ENCODE measurements at regions not wholly inside any gene's neighbourhood (a gene's known extent, or its start where the extent isn't known, plus 50 kb on each side); places are given as distances from the start of the nearest gene placed in this dataset.
"Not testable (repeated sequence)": the region's sequence is repeated elsewhere in the genome, so short reads cannot be mapped to it uniquely, and the experiment has no call there.

DNA sequence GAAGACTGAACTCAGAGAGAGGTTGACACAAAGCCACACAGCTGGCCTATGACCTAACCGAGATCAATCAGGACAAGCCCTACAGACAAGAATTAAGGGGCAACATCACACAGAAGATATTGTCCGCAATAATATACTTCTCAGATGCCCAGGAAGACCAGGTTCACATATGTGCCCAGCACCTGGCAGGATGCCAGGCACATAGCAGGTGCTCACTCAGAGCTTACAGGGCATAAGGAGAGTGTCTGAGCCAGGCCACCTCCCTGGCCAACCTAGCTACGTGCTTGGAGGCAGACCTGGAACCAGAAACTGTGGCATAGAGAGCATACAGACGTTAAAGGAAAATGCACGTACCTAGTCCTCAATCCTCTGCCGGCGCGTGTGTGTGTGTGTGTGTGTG, 87.0 kb upstream of the LRFN2 start:
- no peaks in the 10 kb centered on the region for H3K9me3 ChIP-seq (ENCODE audit: insufficient read depth, low read depth, low read length)
- 87% methylated on average over 8 of the region's 8 CpGs for WGBS
- no peak overlapping the region for H3K4me3 ChIP-seq (ENCODE audit: low read length)
- H3K4me1 ChIP-seq (ENCODE audit: insufficient read depth, low read length), result 0 out of 2 replicates have a peak, but pooled peaks cover 4% of the 10 kb centered on the region
- no peak overlapping the region for H3K9ac ChIP-seq (ENCODE audit: low read depth, low read length)
- no peaks in the 10 kb centered on the region for H3K36me3 ChIP-seq (ENCODE audit: insufficient read depth, low read length)
- no peaks in the 10 kb centered on the region for H3K27me3 ChIP-seq (ENCODE audit: insufficient read depth, low read length)
- no peak overlapping the region for H3K27ac ChIP-seq (ENCODE audit: low read depth, low read length)

DNA sequence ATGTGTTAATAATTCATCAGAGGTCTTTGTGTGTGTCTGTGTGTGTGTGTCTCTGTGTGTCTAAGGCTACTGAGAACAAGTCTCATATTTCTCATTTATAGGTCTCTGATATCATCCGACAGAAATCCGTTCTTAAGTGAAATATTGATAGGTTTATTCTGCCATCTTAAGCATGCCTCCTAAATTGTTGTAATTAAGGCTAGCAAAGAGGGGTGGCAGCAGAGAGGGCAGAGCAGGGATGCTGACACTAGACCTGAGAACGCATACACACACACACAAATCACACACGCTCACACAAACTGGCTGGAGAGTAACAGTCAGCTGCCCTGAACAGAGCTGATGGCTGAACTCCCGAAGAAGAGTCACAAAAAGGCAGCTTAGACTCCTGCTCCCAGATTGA, 84.9 kb upstream of the LRFN2 start:
- H3K9ac ChIP-seq (ENCODE audit: low read depth, low read length), result no peak overlapping the region
- no peaks in the 10 kb centered on the region for H3K9me3 ChIP-seq (ENCODE audit: insufficient read depth, low read depth, low read length)
- H3K27ac ChIP-seq (ENCODE audit: low read depth, low read length), result no peak overlapping the region
- H3K4me3 ChIP-seq (ENCODE audit: low read length), result no peak overlapping the region
- H3K27me3 ChIP-seq (ENCODE audit: insufficient read depth, low read length), result no peaks in the 10 kb centered on the region
- WGBS, result 91% methylated on average over 5 of the region's 5 CpGs
- no peaks in the 10 kb centered on the region for H3K36me3 ChIP-seq (ENCODE audit: insufficient read depth, low read length)
- H3K4me1 ChIP-seq (ENCODE audit: insufficient read depth, low read length), result 0 out of 2 replicates have a peak, but pooled peaks cover 4% of the 10 kb centered on the region

DNA sequence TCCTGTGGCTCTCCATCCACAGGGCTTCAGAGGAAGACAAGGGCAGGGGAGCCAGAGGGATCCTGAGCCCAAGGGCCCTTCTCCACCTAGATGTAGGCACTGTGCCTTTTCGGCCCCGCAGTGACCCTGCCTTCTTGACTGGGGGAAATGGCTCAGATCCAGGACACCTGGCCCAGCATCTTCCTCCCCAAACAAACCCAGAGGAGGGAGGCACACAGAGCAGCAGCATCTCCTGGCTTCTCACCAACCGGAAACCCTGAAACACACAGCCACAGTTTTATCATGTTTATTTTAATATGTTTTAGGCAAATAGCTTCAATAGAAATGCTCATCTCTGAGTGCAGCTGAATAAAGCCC, 84.5 kb upstream of the LRFN2 start:
- H3K4me1 ChIP-seq (ENCODE audit: insufficient read depth, low read length), result 0 out of 2 replicates have a peak, but pooled peaks cover 4% of the 10 kb centered on the region
- no peaks in the 10 kb centered on the region for H3K36me3 ChIP-seq (ENCODE audit: insufficient read depth, low read length)
- H3K27me3 ChIP-seq (ENCODE audit: insufficient read depth, low read length), result no peaks in the 10 kb centered on the region
- H3K9ac ChIP-seq (ENCODE audit: low read depth, low read length), result no peak overlapping the region
- H3K4me3 ChIP-seq (ENCODE audit: low read length), result no peak overlapping the region
- H3K27ac ChIP-seq (ENCODE audit: low read depth, low read length), result no peak overlapping the region
- 96% methylated on average over 2 of the region's 3 CpGs for WGBS
- no peaks in the 10 kb centered on the region for H3K9me3 ChIP-seq (ENCODE audit: insufficient read depth, low read depth, low read length)

DNA sequence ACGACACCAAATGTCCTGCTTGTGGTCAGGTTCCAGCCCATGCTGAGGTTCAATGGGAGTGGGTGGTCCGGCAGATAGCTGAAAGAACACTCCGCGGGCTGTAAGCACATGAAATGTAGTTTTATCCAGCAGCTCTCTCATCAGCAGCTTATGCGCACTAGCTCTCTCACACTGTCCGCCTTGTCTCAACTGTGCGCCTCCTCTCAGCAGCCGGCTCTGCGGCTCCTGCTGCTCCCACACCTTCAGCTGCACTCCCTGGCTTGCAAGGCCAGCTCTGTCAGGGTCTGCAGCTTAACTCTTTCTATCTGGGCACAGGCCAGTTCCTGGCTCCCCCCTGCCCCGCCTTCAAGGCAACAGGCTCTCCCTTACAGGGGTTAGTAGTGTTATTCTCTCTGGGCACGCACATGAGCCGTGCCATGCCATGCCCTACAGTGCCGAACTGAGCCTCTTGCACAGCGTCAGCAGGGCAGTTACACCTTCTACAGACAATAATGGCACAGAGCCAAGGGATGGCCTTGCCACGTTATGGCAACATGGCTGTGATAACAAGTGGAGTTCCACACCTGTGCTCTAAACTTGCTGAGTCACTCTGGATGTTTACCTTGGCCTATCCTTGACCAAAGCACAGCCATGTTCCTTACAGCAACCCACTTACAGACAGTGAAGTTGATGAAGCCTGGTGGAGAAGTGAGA, 84.0 kb upstream of the LRFN2 start:
- H3K27me3 ChIP-seq (ENCODE audit: insufficient read depth, low read length), result no peaks in the 10 kb centered on the region
- H3K4me3 ChIP-seq (ENCODE audit: low read length), result no peak overlapping the region
- no peaks in the 10 kb centered on the region for H3K36me3 ChIP-seq (ENCODE audit: insufficient read depth, low read length)
- no peak overlapping the region for H3K9ac ChIP-seq (ENCODE audit: low read depth, low read length)
- H3K4me1 ChIP-seq (ENCODE audit: insufficient read depth, low read length), result 0 out of 2 replicates have a peak, but pooled peaks cover 4% of the 10 kb centered on the region
- 95% methylated on average over 15 of the region's 15 CpGs for WGBS
- no peak overlapping the region for H3K27ac ChIP-seq (ENCODE audit: low read depth, low read length)
- H3K9me3 ChIP-seq (ENCODE audit: insufficient read depth, low read depth, low read length), result no peaks in the 10 kb centered on the region

DNA sequence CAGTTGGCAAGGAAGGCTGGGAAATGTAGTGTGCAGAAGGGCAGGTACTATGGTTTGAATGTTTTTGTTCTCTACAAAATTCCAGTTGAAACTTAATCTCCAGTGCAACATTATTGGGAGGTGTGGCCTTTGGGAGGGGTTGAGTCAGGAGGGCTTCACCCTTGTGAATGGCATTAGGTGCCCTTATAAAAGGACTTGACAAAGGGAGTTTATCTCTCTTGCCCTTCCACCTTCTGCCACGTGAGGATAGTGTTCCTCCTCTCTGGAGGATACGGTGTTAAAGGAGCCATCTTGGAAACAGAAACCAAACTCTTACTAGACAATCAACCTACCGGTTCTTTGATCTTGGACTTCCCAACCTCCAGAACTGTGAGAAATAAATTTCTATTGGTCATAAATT, 82.2 kb upstream of the LRFN2 start:
- 81% methylated on average over 2 of the region's 3 CpGs for WGBS
- H3K4me1 ChIP-seq (ENCODE audit: insufficient read depth, low read length), result 0 out of 2 replicates have a peak, but pooled peaks cover 4% of the 10 kb centered on the region
- peaks cover 11% of the 10 kb centered on the region for H3K9me3 ChIP-seq (ENCODE audit: insufficient read depth, low read depth, low read length)
- no peaks in the 10 kb centered on the region for H3K36me3 ChIP-seq (ENCODE audit: insufficient read depth, low read length)
- no peaks in the 10 kb centered on the region for H3K27me3 ChIP-seq (ENCODE audit: insufficient read depth, low read length)
- no peak overlapping the region for H3K9ac ChIP-seq (ENCODE audit: low read depth, low read length)
- H3K4me3 ChIP-seq (ENCODE audit: low read length), result no peak overlapping the region
- H3K27ac ChIP-seq (ENCODE audit: low read depth, low read length), result no peak overlapping the region

DNA sequence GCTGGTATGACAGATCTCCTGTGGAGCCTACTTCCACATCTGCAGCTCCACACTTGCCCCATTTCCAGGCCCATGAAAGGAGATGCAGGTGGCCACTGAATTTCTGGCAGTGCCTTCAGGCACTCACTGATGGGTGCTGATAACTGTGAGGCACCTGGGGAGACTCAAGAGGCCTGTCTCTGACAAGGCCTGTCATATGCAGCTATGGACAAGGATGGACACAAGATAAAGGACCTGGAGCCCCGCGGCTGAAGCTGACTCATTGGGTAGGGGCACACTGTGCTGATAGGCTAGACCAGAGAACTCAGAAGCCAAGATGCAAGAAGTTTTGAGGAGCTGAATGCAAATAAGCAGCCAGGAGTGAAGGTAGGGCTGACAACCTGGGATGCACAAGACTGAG, 81.0 kb upstream of the LRFN2 start:
- WGBS, result 90% methylated on average over 2 of the region's 2 CpGs
- Histone ChIP-seq H3K36me3 (ENCODE audit: insufficient read depth, low read length) (no peaks in the 10 kb centered on the region), H3K27ac (ENCODE audit: low read depth, low read length) (no peak overlapping the region), H3K9me3 (ENCODE audit: insufficient read depth, low read depth, low read length) (peaks cover 17% of the 10 kb centered on the region), H3K4me1 (ENCODE audit: insufficient read depth, low read length) (0 out of 2 replicates have a peak, but pooled peaks cover 4% of the 10 kb centered on the region), H3K4me3 (ENCODE audit: low read length) (no peak overlapping the region), H3K27me3 (ENCODE audit: insufficient read depth, low read length) (no peaks in the 10 kb centered on the region), H3K9ac (ENCODE audit: low read depth, low read length) (no peak overlapping the region)

DNA sequence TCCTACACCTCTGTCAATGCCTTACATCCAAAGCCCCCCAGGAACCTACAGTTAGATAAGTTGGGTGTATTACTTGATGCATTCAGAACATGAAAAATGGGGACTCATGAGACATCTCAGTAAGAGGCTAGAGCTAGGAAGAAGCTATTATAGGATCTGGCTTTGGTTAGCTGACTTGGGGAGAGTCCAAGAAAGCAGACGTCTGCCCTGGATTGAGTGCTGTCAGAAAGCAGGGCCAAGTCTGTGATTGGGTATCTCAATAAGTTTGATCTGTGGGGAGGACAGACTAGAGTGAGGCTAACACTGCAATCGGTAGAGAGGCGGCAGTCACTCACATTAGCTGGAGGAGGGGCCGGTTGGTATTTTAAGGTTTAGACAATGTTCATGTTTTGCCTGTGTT, 79.4 kb upstream of the LRFN2 start:
- Histone ChIP-seq H3K9ac (ENCODE audit: low read depth, low read length) (no peak overlapping the region), H3K9me3 (ENCODE audit: insufficient read depth, low read depth, low read length) (peaks cover 17% of the 10 kb centered on the region), H3K4me1 (ENCODE audit: insufficient read depth, low read length) (no peaks in the 10 kb centered on the region), H3K4me3 (ENCODE audit: low read length) (no peak overlapping the region), H3K27me3 (ENCODE audit: insufficient read depth, low read length) (no peaks in the 10 kb centered on the region), H3K27ac (ENCODE audit: low read depth, low read length) (no peak overlapping the region), H3K36me3 (ENCODE audit: insufficient read depth, low read length) (no peaks in the 10 kb centered on the region)
- WGBS, result 91% methylated on average over 4 of the region's 4 CpGs

DNA sequence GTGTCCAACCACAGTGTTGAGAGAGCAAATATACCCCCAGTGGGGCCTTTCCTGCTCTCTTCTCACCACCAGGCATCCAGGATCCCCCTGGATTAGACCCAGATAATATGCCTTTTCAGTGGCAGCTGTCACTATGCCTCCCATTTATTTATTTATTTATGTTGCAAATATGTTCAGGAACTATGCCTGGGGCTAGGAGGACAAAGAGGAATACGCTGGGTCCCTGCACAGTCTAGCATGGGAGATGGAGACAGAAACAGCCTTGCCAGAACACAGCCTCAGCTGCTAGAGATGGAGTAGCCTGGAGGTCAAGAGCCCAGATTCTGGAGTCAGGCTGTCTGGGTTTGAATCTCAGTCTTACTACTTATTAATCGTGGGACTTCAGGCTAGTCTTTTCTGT, 74.6 kb upstream of the LRFN2 start:
- H3K9me3 ChIP-seq (ENCODE audit: insufficient read depth, low read depth, low read length), result peaks cover 17% of the 10 kb centered on the region
- no peaks in the 10 kb centered on the region for H3K36me3 ChIP-seq (ENCODE audit: insufficient read depth, low read length)
- no peak overlapping the region for H3K9ac ChIP-seq (ENCODE audit: low read depth, low read length)
- no peaks in the 10 kb centered on the region for H3K27me3 ChIP-seq (ENCODE audit: insufficient read depth, low read length)
- no peak overlapping the region for H3K4me3 ChIP-seq (ENCODE audit: low read length)
- no peaks in the 10 kb centered on the region for H3K4me1 ChIP-seq (ENCODE audit: insufficient read depth, low read length)
- 91% methylated on average over 1 of the region's 2 CpGs for WGBS
- no peak overlapping the region for H3K27ac ChIP-seq (ENCODE audit: low read depth, low read length)

DNA sequence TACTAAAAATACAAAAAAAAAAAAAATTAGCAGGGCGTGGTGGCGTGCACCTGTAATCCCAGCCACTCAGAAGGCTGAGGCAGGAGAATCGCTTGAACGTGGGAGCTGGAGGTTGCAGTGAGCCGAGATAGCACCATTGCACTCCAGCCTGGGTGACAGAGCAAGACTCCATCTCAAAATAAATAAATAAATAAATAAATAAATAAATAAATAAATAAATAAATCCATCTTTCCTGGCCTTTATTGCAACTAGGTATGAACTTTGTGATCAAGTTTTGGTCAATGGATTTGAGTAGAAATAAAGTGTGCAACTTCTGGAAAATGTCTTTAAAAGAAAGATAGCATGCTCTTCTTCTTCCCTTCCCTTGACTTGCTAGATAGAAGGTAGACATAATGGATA, 69.6 kb upstream of the LRFN2 start:
- H3K4me1 ChIP-seq (ENCODE audit: insufficient read depth, low read length); H3K4me3 ChIP-seq (ENCODE audit: low read length); H3K27ac ChIP-seq (ENCODE audit: low read depth, low read length); H3K36me3 ChIP-seq (ENCODE audit: insufficient read depth, low read length); H3K9ac ChIP-seq (ENCODE audit: low read depth, low read length); H3K9me3 ChIP-seq (ENCODE audit: insufficient read depth, low read depth, low read length); H3K27me3 ChIP-seq (ENCODE audit: insufficient read depth, low read length): not testable (repeated sequence)
- 94% methylated on average over 5 of the region's 5 CpGs for WGBS

DNA sequence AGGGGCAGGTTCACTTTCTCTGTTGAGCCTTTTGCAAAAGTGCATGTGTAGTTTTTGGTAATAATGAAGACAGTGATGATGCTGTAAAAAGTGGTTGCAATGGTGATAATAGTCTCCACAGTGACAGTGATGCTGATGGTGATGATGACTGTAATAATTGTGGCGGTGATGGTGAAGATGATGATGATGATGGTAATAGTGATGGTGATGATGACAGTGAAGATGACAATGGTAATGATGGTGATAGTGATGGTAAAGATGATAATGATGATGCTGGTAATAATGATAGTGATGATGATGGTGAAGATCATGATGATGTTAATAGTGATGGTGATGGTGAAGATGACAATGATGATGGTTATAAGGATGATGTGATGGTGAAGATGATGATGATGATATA, 67.7 kb upstream of the LRFN2 start:
- H3K36me3 ChIP-seq (ENCODE audit: insufficient read depth, low read length), result no peaks in the 10 kb centered on the region
- 92% methylated on average over 1 of the region's 1 CpG for WGBS
- no peaks in the 10 kb centered on the region for H3K9me3 ChIP-seq (ENCODE audit: insufficient read depth, low read depth, low read length)
- H3K9ac ChIP-seq (ENCODE audit: low read depth, low read length), result no peak overlapping the region
- H3K4me3 ChIP-seq (ENCODE audit: low read length), result no peak overlapping the region
- no peak overlapping the region for H3K27ac ChIP-seq (ENCODE audit: low read depth, low read length)
- no peaks in the 10 kb centered on the region for H3K4me1 ChIP-seq (ENCODE audit: insufficient read depth, low read length)
- no peaks in the 10 kb centered on the region for H3K27me3 ChIP-seq (ENCODE audit: insufficient read depth, low read length)

DNA sequence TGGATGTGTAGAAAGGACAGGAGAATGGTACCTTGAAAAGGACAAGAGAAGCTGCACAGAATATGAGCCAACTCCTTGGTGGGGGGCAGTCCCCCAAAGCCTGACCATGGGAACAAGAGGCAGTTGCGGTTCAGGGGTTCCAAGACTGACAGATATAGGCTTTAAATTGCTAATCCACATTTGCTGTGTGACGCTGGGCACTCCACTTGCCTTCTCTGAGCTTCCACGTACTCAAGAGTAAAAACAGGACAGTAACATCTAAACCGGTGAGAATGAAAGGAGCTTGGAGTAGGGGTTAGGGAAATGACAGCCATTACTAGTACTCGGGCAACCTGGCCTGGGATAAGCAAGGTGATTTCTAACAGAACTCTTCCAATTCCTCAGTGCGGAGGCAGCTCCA, 57.9 kb upstream of the LRFN2 start:
- Histone ChIP-seq H3K9ac (ENCODE audit: low read depth, low read length) (no peak overlapping the region), H3K27ac (ENCODE audit: low read depth, low read length) (no peak overlapping the region), H3K4me3 (ENCODE audit: low read length) (no peak overlapping the region), H3K36me3 (ENCODE audit: insufficient read depth, low read length) (no peaks in the 10 kb centered on the region), H3K9me3 (ENCODE audit: insufficient read depth, low read depth, low read length) (no peaks in the 10 kb centered on the region), H3K4me1 (ENCODE audit: insufficient read depth, low read length) (peaks cover 11% of the 10 kb centered on the region), H3K27me3 (ENCODE audit: insufficient read depth, low read length) (no peaks in the 10 kb centered on the region)
- 93% methylated on average over 6 of the region's 6 CpGs for WGBS

DNA sequence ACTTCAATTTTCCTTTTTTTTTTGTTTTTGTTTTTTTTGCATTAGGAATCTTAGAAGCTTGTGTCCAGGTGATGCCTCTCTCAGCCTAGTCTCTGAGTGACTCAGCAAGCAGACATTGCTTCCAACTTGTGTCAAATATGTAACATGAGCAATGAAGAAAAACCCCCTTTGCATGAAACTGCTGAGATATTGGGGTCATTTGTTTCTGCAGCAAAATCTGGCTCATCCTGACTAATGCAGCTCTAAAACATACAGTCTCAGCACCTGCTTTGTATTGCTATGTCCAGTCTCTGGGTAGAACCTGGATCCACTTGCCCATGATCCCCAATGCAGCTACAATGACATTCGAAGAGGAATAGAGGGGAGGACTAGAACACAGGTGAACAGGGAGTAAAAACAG, 55.7 kb upstream of the LRFN2 start:
- Histone ChIP-seq H3K4me3 (ENCODE audit: low read length) (no peak overlapping the region), H3K36me3 (ENCODE audit: insufficient read depth, low read length) (no peaks in the 10 kb centered on the region), H3K4me1 (ENCODE audit: insufficient read depth, low read length) (no peaks in the 10 kb centered on the region), H3K27ac (ENCODE audit: low read depth, low read length) (no peak overlapping the region), H3K9ac (ENCODE audit: low read depth, low read length) (no peak overlapping the region), H3K9me3 (ENCODE audit: insufficient read depth, low read depth, low read length) (no peaks in the 10 kb centered on the region), H3K27me3 (ENCODE audit: insufficient read depth, low read length) (no peaks in the 10 kb centered on the region)
- 95% methylated on average over 1 of the region's 1 CpG for WGBS
